ES-I3 (cell line): ENCODE measurements at regions not wholly inside any gene's neighbourhood (a gene's known extent, or its start where the extent isn't known, plus 50 kb on each side); places are given as distances from the start of the nearest gene placed in this dataset.

Experiments used
- H3K36me3 ChIP-seq: 2 replicates; pipeline ENCODE4 v1.6.1; 2013; ENCODE audit warnings: mild to moderate bottlenecking, low read length, control low read depth, moderate library complexity; ENCODE audit not compliant: insufficient read depth
- H3K4me1 ChIP-seq: 2 replicates; pipeline ENCODE4 v1.6.1; 2013; ENCODE audit warnings: mild to moderate bottlenecking, control low read depth, low read length; ENCODE audit not compliant: insufficient read depth
- H3K9ac ChIP-seq: 2 replicates; pipeline ENCODE4 v1.6.1; 2013; ENCODE audit warnings: low read depth, mild to moderate bottlenecking, low read length, moderate library complexity
- H3K9me3 ChIP-seq: 2 replicates; pipeline ENCODE4 v1.6.1; 2013; ENCODE audit warnings: mild to moderate bottlenecking, low read length, moderate library complexity; ENCODE audit not compliant: control insufficient read depth, insufficient read depth

DNA sequence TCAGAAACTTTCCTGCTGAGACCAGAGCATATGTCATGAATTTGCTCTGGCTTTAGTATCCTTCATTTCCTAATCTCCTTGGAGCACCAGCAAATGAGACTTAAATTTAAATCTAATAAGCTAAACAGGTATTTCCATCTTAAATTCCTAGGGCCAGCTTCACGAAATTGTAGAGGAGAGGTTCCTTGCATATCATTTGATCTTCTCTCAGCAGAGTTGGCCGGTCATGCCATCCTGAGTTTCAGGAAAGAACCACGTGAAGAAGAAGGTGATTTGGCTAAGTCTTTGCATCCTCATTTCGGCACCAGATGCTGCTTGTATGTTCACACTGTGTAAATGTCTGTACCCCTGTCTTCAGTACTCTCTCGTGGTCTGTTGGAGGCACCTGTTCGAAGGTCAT is 370.4 kb upstream of the NBEA start:
- no peaks in the 10 kb centered on the region for H3K4me1 ChIP-seq
- H3K9me3 ChIP-seq: no peaks in the 10 kb centered on the region
- no peaks in the 10 kb centered on the region for H3K36me3 ChIP-seq
- H3K9ac ChIP-seq: no peak overlapping the region

DNA sequence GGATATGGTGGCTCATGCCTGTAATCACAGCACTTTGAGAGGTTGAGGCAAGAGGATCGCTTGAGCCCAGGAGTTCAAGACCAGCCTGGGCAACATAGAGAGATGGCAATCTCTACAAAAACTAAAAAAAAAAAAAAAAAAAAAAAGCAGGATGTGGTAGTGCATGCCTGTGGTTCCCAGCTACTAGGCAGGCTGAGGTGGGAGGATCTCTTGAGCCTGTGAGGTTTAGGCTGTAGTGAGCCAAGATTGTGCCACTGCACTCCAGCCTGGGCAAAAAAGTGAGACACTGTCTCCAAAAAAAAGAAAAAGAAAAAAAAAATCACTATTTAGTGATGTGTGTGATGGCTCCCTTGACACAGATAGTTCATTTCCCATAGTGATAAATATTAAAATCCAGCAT is 365.0 kb upstream of the NBEA start:
- Histone ChIP-seq H3K9ac (no peak overlapping the region), H3K9me3 (no peaks in the 10 kb centered on the region), H3K36me3 (no peaks in the 10 kb centered on the region), H3K4me1 (no peaks in the 10 kb centered on the region)

DNA sequence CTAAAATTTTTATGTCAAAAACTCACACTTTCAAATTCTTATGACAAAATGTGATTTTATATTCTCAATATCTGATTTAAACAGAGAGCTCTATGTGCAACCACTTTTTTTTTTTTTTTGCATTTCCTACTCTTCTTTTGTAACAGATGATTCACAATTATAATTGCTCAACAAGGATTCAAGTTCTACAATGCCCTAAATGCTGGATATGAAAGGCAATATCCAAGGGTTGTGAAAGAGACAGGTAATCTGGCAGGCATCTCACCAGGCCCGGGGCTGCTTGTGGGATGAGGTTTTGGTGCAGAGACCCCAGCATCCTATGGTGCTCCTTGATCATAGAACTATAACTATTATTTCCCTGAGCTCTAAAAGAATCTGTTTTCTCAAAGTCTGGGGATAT is 363.6 kb upstream of the NBEA start:
- Histone ChIP-seq H3K36me3 (no peaks in the 10 kb centered on the region), H3K4me1 (no peaks in the 10 kb centered on the region), H3K9ac (no peak overlapping the region), H3K9me3 (no peaks in the 10 kb centered on the region)

DNA sequence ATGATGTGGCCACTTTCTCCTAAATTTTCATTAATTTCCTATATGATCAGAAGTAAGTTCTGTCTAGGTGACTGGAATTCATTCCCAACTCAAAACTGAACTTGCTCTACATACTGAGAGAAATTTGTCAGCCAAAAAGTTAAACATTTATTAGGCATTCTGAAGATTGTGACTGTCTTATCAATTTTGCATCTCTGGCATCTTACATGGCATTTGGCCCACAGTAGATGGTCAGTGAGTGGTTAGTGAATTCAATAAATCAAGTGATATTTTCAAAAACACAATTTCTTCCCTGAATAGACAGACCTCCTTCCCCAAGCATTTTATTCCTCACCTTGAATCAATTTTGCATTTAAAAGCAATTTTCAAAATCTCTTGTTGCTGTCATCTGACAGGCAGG is 363.2 kb upstream of the NBEA start:
- H3K9me3 ChIP-seq: no peaks in the 10 kb centered on the region
- H3K9ac ChIP-seq: no peak overlapping the region
- no peaks in the 10 kb centered on the region for H3K4me1 ChIP-seq
- no peaks in the 10 kb centered on the region for H3K36me3 ChIP-seq

DNA sequence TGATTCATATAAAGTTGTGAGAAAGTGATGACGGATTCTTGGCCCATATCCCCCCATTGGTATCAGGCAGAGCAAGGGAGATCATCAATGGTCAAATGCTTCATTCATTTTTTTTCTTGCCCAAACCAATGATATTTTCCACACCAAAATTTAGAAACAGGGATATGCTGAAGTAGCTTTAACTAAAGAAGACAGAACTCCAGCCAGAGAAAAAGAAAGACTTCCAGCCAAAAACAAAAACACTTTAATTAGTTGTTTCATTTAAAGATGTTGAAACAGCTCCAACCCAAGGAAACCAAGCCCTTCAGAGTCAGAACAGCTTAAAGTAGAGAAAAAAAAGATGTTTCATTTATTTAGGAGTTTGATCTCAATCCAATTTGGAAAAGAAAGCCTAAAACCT is 358.9 kb upstream of the NBEA start:
- no peak overlapping the region for H3K9ac ChIP-seq
- H3K9me3 ChIP-seq: no peaks in the 10 kb centered on the region
- H3K4me1 ChIP-seq: no peaks in the 10 kb centered on the region
- H3K36me3 ChIP-seq: no peaks in the 10 kb centered on the region

DNA sequence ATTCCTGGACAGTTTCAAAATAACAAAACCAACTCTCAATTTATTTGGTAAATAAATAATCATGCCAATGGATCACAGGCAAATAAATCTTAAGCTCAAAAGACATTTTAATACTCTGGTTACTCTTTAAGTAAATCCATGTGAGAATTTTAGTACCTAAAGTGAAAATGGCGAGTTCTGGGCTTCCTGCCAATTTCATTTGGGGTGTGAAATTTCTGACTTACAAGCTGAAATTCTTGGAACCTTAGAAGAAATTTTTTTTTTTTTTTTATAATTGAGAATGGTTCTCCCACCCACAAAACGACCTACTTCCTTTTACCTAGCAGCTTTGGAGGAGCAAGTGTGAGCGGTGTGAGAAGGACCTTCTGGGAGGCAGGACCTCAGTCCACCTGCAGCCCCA is 354.5 kb upstream of the NBEA start:
- H3K9me3 ChIP-seq: no peaks in the 10 kb centered on the region
- H3K36me3 ChIP-seq: no peaks in the 10 kb centered on the region
- no peak overlapping the region for H3K9ac ChIP-seq
- H3K4me1 ChIP-seq: no peaks in the 10 kb centered on the region

DNA sequence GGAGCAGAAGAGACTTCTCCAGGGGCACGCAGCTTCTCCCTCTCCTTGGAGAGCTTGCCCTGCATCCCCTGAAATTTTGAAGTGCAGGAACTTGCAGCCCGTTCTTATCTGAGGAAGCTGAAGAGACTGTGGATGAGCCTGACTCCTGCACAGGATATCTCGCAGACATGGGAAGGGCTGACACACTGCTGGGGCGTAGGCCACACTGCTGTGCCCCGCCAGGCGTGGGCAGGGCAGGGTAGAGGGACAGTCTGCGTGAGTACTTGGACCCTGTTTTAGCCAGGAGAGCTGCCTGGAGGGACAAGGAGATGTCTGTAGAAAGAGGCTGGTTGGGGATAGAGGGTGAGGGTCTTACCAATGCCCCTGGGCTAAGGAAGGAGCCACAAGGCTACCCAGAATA is 353.7 kb upstream of the NBEA start:
- Histone ChIP-seq H3K36me3 (no peaks in the 10 kb centered on the region), H3K9ac (no peak overlapping the region), H3K4me1 (no peaks in the 10 kb centered on the region), H3K9me3 (no peaks in the 10 kb centered on the region)

DNA sequence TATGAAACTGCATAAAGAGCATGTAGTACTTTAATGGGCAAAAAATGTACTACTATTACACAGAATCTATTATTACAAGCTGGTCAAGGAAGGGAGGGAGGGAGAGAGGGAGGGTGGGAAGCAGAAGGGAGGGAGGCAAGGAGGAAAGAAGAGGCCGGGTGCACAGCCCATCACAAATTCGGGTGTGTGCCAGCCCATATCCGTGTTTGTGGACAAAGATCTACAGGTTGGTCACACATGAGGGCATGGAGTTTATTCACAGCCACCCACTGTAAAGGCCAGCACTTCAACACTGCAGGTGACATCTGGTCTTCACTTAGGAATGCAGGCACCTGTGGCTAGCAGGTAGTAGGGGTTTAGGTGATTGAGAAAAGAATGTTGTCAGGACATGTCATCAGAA is 352.5 kb upstream of the NBEA start:
- Histone ChIP-seq H3K9me3 (no peaks in the 10 kb centered on the region), H3K9ac (no peak overlapping the region), H3K36me3 (no peaks in the 10 kb centered on the region), H3K4me1 (no peaks in the 10 kb centered on the region)

DNA sequence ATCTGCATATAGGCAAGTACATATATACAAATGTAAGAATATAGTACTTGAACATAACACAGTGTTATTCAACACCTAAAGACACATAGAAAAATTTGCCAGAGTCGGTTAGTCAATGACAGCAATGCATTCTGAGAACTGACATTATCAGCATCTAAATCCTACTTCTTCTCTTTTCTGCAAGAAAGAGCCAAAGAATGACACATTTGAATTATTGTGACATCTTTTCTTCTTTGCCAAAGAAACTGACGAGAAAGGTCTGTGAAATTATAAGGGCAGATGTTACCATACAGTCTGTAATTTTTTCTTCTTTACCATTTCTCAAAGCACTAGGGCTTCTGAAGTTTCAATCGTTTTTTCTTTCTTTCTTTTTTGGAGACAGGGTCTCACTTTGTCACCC is 350.9 kb upstream of the NBEA start:
- H3K9ac ChIP-seq: no peak overlapping the region
- no peaks in the 10 kb centered on the region for H3K36me3 ChIP-seq
- H3K9me3 ChIP-seq: no peaks in the 10 kb centered on the region
- H3K4me1 ChIP-seq: no peaks in the 10 kb centered on the region

DNA sequence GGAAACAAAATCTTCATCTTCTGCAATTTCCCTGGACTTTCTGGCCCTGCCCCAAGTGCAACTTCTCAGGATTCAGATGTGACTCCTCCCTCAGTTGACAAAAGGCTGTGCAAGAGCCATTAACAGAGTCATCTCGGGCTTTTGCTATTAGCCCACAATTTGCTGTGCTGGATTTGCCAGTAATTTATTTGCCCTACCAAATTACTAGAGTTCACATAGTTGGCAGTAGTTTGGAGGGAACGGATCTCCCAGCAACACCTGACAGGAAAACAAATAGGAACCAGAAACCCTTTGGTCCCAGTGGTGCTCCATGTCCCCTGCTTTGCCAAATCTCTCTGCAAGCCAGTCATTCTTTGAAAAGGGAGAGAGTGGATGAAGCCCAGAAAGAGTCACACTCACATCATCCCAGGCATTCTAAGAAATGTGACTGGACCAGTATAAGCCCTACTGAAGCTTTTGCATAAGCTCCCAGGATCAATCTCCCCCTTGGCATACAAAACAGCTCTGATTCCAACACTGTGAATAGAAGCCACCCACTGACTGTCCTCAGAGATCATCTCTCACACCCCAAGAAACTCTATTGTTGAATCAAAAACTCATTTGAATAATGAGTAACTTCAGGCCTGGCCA is 350.1 kb upstream of the NBEA start:
- no peaks in the 10 kb centered on the region for H3K4me1 ChIP-seq
- no peaks in the 10 kb centered on the region for H3K36me3 ChIP-seq
- H3K9me3 ChIP-seq: no peaks in the 10 kb centered on the region
- H3K9ac ChIP-seq: no peak overlapping the region

DNA sequence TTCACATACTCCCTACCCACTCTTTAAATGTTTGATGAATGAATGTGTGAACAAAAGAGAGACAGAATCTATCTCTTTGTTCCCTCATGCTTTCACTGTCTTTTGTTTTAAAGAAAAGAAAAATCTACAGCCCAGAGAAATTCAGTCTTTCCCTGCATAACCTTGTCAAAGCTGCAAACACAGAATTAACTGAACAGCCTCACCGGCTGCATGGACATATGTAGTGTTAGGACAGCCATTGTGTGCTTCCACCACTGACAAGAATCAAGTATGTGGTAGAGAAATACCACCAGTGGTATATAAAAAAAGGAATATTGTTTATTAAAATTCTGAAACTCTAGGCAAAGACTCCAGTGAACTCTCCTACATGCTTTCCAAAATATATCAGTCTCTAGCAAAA is 348.4 kb upstream of the NBEA start:
- Histone ChIP-seq H3K9me3 (no peaks in the 10 kb centered on the region), H3K36me3 (no peaks in the 10 kb centered on the region), H3K4me1 (no peaks in the 10 kb centered on the region), H3K9ac (no peak overlapping the region)

DNA sequence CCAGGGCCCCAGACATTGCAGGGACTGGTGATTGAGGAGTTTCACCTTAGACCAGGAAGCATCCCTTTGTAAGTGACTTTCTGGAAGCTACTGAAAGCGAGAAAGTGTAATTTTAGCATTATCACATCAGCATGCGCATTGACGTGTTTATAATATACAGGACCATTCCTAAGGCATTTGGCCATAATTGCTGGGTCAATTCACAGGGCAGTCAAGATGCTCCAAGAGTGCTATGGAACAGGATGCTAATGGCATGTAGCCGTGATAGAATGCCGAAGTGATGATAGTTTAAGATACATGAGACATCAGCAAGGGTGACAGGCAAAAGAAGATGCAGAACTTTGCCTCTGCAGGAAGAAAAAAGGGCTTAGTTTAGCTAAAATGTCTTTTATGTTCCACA is 347.6 kb upstream of the NBEA start:
- no peaks in the 10 kb centered on the region for H3K4me1 ChIP-seq
- H3K9ac ChIP-seq: no peak overlapping the region
- no peaks in the 10 kb centered on the region for H3K36me3 ChIP-seq
- no peaks in the 10 kb centered on the region for H3K9me3 ChIP-seq

DNA sequence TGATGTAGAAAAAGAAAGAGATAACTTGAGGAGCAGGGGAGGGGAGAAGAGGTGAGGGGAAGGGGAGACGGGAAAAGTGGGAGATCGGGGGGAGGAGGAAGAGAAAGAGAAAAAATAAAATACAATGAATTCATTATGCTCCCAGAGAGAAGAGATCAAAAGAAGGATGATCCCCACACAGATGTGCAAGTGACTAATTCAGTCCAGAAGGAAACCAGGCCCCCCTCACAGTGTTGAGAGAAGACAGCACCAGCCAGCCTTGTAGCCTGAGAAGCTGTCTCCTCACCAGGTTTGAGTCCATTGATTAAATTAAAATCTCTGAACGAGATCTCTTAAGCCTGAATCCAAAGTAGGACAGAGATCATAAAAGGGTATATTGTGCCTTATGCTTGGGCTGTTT is 333.7 kb upstream of the NBEA start:
- Histone ChIP-seq H3K9ac (no peak overlapping the region), H3K4me1 (no peaks in the 10 kb centered on the region), H3K9me3 (no peaks in the 10 kb centered on the region), H3K36me3 (no peaks in the 10 kb centered on the region)

DNA sequence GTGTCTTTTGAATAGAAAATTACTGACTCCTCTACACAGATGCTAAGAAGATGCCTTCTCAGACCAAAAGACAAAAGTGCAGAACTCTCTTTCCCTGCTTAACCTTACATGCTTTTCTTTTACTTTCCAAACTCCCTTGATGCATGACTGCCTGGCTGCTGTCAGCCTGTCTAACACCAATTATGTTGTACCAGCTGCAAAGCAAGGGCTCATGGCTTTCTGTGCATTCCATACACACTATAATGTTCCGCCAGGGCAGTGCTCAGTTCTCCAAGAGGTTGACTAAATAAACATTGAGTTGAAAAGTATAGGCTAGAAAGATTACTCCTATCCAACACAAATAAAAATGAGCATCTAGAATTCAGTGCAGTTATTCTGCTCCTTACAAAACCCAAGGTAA is 330.4 kb upstream of the NBEA start:
- Histone ChIP-seq H3K4me1 (no peaks in the 10 kb centered on the region), H3K9ac (no peak overlapping the region)

DNA sequence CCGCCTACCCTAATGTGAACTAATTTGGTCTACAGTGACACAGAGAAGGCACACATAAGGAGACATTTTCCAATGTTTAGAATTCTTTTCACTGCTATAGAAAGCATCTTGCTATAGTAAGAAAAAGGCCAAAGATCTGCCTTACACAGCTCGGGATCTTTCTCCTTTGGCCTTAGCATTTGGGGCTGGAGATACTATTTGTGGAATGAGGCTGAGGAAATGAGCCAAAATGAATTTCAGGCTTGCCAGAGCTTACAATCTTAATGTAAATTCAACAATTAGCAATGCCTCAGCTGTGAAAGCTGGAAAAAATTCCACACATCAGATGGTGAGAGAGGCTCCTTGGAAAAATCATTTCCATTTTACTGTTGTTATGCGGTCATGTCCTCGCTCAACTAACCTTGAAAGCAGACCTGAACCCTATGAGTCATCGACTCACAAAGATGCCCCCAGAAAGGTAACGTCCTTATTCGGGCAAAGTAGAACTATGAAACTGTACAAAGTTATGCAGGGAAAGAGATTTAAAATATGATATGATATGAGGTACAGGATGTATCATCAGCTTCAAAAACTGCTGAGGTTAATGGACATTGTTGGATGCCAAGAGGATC is 324.5 kb upstream of the NBEA start:
- Histone ChIP-seq H3K9me3 (no peaks in the 10 kb centered on the region), H3K36me3 (no peaks in the 10 kb centered on the region), H3K4me1 (peaks cover 5% of the 10 kb centered on the region), H3K9ac (no peak overlapping the region)

More for the DNA sequence above, 330.4 kb upstream of the NBEA start:
- H3K36me3 ChIP-seq: no peaks in the 10 kb centered on the region
- no peaks in the 10 kb centered on the region for H3K9me3 ChIP-seq

DNA sequence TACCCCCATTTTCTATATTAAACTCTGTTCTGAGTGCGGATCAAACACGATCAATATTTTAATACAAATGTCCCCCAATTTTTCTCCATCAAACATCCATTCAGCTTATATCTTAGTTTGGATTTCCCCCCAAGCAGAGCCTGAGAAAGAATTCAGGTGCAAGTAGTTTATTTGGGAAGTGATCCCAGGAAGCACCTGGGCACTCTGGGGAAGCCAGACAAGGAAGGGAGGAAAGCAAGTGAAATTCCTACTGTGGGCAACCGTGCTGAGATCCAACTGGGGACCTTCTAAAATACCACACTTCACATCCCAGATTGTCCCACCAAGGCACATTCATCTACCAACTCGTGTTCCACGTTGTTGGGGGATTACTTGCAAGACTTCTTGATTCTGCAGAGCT is 323.4 kb upstream of the NBEA start:
- H3K9me3 ChIP-seq: no peaks in the 10 kb centered on the region
- peaks cover 5% of the 10 kb centered on the region for H3K4me1 ChIP-seq
- H3K36me3 ChIP-seq: no peaks in the 10 kb centered on the region
- no peak overlapping the region for H3K9ac ChIP-seq
